ENCODE measurements at regions not wholly inside any gene's neighbourhood (a gene's known extent, or its start where the extent isn't known, plus 50 kb on each side); places are given as distances from the start of the nearest gene placed in this dataset.

DNA sequence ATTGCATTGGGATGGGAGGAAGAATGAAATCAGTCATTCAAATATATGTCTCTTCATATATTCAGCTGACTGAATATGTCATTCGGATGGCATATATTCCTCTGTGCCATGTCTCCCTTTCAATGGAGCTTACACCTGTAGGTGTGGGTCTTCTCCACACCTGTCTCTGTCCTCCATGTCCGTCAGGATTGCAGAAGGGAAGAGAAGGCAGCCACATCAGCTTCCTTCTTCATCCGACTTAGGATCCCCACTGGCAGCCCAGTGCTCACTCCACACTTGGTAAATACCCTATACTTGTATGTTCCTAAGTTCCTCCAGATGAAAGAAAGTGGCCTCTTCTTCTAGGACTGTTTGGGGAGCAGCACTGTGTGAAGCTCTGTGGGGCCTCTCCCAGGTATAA lies 250.1 kb downstream of the BCL2 start:
- Histone ChIP-seq H3K4me2 (no peak overlapping the region), H3K4me3 (no peak overlapping the region), H3K9me2 (ENCODE audit: insufficient read depth) (no peaks in the 10 kb centered on the region; the same call in 1 of the 2 replicates), H4K20me1 (replicated peaks; ENCODE audit: insufficient read depth) (no peaks in the 10 kb centered on the region), H3K27me3 (ENCODE audit: insufficient read depth) (no peaks in the 10 kb centered on the region), H3K4me1 (ENCODE audit: insufficient read depth) (no peaks in the 10 kb centered on the region), H3K27ac (ENCODE audit: low read depth) (no peak overlapping the region), H3K79me2 (replicated peaks; ENCODE audit: insufficient read depth) (no peaks in the 10 kb centered on the region), H3F3A (replicated peaks; ENCODE audit: low read depth) (no peaks in the 10 kb centered on the region), H3K36me3 (ENCODE audit: insufficient read depth) (no peaks in the 10 kb centered on the region), H2AFZ (no peak overlapping the region)
- no peaks in the 10 kb centered on the region for H3K36me3 Mint-ChIP-seq (ENCODE audit: low read depth)
- H3K27ac Mint-ChIP-seq, result no peak overlapping the region
- H3K9me3 Mint-ChIP-seq, result no peaks in the 10 kb centered on the region
- H3K27me3 Mint-ChIP-seq (ENCODE audit: insufficient read depth, low read depth, poor library complexity), result peaks cover 4% of the 10 kb centered on the region
- no peak for DNase-seq (ENCODE audit: low spot score)
- no peak overlapping the region for H3K4me3 Mint-ChIP-seq
- no peak for ATAC-seq
- no peak for TF ChIP-seq EZH2 (IDR thresholded peaks at IDR 0.05; ENCODE audit: low read depth, unreplicated experiment)
- TF ChIP-seq JUNB (IDR thresholded peaks at IDR 0.05; ENCODE audit: unreplicated experiment), result no peak
- TF ChIP-seq, protein P1, sequence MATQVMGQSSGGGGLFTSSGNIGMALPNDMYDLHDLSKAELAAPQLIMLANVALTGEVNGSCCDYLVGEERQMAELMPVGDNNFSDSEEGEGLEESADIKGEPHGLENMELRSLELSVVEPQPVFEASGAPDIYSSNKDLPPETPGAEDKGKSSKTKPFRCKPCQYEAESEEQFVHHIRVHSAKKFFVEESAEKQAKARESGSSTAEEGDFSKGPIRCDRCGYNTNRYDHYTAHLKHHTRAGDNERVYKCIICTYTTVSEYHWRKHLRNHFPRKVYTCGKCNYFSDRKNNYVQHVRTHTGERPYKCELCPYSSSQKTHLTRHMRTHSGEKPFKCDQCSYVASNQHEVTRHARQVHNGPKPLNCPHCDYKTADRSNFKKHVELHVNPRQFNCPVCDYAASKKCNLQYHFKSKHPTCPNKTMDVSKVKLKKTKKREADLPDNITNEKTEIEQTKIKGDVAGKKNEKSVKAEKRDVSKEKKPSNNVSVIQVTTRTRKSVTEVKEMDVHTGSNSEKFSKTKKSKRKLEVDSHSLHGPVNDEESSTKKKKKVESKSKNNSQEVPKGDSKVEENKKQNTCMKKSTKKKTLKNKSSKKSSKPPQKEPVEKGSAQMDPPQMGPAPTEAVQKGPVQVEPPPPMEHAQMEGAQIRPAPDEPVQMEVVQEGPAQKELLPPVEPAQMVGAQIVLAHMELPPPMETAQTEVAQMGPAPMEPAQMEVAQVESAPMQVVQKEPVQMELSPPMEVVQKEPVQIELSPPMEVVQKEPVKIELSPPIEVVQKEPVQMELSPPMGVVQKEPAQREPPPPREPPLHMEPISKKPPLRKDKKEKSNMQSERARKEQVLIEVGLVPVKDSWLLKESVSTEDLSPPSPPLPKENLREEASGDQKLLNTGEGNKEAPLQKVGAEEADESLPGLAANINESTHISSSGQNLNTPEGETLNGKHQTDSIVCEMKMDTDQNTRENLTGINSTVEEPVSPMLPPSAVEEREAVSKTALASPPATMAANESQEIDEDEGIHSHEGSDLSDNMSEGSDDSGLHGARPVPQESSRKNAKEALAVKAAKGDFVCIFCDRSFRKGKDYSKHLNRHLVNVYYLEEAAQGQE (IDR thresholded peaks at IDR 0.05; ENCODE audit: unreplicated experiment), result no peak
- no peak for TF ChIP-seq ZNF331 (CRISPR knock-in tag; IDR thresholded peaks at IDR 0.05; ENCODE audit: low read depth)
- TF ChIP-seq, protein P2, sequence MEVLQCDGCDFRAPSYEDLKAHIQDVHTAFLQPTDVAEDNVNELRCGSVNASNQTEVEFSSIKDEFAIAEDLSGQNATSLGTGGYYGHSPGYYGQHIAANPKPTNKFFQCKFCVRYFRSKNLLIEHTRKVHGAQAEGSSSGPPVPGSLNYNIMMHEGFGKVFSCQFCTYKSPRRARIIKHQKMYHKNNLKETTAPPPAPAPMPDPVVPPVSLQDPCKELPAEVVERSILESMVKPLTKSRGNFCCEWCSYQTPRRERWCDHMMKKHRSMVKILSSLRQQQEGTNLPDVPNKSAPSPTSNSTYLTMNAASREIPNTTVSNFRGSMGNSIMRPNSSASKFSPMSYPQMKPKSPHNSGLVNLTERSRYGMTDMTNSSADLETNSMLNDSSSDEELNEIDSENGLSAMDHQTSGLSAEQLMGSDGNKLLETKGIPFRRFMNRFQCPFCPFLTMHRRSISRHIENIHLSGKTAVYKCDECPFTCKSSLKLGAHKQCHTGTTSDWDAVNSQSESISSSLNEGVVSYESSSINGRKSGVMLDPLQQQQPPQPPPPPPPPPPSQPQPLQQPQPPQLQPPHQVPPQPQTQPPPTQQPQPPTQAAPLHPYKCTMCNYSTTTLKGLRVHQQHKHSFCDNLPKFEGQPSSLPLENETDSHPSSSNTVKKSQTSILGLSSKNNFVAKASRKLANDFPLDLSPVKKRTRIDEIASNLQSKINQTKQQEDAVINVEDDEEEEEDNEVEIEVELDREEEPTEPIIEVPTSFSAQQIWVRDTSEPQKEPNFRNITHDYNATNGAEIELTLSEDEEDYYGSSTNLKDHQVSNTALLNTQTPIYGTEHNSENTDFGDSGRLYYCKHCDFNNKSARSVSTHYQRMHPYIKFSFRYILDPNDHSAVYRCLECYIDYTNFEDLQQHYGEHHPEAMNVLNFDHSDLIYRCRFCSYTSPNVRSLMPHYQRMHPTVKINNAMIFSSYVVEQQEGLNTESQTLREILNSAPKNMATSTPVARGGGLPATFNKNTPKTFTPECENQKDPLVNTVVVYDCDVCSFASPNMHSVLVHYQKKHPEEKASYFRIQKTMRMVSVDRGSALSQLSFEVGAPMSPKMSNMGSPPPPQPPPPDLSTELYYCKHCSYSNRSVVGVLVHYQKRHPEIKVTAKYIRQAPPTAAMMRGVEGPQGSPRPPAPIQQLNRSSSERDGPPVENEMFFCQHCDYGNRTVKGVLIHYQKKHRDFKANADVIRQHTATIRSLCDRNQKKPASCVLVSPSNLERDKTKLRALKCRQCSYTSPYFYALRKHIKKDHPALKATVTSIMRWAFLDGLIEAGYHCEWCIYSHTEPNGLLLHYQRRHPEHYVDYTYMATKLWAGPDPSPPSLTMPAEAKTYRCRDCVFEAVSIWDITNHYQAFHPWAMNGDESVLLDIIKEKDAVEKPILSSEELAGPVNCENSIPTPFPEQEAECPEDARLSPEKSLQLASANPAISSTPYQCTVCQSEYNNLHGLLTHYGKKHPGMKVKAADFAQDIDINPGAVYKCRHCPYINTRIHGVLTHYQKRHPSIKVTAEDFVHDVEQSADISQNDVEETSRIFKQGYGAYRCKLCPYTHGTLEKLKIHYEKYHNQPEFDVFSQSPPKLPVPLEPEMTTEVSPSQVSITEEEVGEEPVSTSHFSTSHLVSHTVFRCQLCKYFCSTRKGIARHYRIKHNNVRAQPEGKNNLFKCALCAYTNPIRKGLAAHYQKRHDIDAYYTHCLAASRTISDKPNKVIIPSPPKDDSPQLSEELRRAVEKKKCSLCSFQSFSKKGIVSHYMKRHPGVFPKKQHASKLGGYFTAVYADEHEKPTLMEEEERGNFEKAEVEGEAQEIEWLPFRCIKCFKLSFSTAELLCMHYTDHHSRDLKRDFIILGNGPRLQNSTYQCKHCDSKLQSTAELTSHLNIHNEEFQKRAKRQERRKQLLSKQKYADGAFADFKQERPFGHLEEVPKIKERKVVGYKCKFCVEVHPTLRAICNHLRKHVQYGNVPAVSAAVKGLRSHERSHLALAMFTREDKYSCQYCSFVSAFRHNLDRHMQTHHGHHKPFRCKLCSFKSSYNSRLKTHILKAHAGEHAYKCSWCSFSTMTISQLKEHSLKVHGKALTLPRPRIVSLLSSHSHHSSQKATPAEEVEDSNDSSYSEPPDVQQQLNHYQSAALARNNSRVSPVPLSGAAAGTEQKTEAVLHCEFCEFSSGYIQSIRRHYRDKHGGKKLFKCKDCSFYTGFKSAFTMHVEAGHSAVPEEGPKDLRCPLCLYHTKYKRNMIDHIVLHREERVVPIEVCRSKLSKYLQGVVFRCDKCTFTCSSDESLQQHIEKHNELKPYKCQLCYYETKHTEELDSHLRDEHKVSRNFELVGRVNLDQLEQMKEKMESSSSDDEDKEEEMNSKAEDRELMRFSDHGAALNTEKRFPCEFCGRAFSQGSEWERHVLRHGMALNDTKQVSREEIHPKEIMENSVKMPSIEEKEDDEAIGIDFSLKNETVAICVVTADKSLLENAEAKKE (CRISPR knock-in tag; IDR thresholded peaks at IDR 0.05), result no peak
- TF ChIP-seq ZNF114 (CRISPR knock-in tag; IDR thresholded peaks at IDR 0.05), result no peak
- TF ChIP-seq EZH2phosphoT487 (IDR thresholded peaks at IDR 0.05; ENCODE audit: unreplicated experiment), result no peak
- TF ChIP-seq, protein P3, sequence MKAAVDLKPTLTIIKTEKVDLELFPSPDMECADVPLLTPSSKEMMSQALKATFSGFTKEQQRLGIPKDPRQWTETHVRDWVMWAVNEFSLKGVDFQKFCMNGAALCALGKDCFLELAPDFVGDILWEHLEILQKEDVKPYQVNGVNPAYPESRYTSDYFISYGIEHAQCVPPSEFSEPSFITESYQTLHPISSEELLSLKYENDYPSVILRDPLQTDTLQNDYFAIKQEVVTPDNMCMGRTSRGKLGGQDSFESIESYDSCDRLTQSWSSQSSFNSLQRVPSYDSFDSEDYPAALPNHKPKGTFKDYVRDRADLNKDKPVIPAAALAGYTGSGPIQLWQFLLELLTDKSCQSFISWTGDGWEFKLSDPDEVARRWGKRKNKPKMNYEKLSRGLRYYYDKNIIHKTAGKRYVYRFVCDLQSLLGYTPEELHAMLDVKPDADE (IDR thresholded peaks at IDR 0.05), result no peak
- TF ChIP-seq STAT1 (IDR thresholded peaks at IDR 0.05; ENCODE audit: unreplicated experiment), result no peak
- no peaks in the 10 kb centered on the region for H3K4me1 Mint-ChIP-seq
